Keratinocyte (primary cell): ENCODE measurements at regions not wholly inside any gene's neighbourhood (a gene's known extent, or its start where the extent isn't known, plus 50 kb on each side); places are given as distances from the start of the nearest gene placed in this dataset.

Experiments
- EZH2 ChIP-seq: IDR thresholded peaks from one replicate; pipeline ENCODE4 v1.6.1; 2012; ENCODE audit warnings: inconsistent platforms, mild to moderate bottlenecking, low read length, moderate library complexity
- TF ChIP-seq, protein P1 (sequence below), 3 experiments: IDR thresholded peaks in 1 of 3; conservative IDR thresholded peaks in 1 of 3; optimal IDR thresholded peaks in 1 of 3; 2 replicates in 2 of 3; 3 replicates in 1 of 3; pipeline versions ENCODE3 to v1.5.1; 2011; ENCODE audit warnings: low read length in 3 of 3, mild to moderate bottlenecking in 3 of 3, moderate library complexity in 2 of 3, control low read depth in 1 of 3, inconsistent platforms in 1 of 3; ENCODE audit not compliant: insufficient read depth in 2 of 3; ENCODE audit errors: extremely low read depth in 1 of 3

DNA sequence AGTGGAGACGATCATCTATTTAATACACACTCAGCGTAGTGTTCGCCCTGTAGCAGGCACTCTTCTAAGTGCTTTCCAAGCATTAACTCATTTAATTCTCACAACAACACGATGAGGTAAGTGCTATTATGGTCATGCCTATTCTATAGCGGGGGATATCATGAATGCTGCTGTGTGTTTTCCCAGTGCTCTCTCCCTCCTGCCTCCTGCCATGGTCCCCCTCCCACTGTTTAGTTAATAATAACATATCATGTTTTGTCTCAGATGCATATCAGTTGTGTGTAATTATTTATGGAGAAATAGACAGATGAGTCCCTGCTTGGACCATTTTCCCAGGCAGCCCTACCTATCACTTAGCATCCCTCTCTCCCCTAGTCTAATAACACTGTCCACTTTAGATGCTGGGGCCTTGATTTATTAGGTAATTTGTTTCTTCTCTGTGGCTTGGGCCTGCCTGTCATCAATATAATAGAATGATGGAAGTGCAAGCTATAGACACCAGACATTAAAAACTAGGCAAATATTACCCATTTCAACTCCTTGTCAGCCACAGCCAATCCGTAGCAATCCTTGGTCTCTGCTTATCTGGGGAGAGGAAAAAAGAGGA lies 122.9 kb upstream of the TLE3 start:
- TF ChIP-seq, protein P1, sequence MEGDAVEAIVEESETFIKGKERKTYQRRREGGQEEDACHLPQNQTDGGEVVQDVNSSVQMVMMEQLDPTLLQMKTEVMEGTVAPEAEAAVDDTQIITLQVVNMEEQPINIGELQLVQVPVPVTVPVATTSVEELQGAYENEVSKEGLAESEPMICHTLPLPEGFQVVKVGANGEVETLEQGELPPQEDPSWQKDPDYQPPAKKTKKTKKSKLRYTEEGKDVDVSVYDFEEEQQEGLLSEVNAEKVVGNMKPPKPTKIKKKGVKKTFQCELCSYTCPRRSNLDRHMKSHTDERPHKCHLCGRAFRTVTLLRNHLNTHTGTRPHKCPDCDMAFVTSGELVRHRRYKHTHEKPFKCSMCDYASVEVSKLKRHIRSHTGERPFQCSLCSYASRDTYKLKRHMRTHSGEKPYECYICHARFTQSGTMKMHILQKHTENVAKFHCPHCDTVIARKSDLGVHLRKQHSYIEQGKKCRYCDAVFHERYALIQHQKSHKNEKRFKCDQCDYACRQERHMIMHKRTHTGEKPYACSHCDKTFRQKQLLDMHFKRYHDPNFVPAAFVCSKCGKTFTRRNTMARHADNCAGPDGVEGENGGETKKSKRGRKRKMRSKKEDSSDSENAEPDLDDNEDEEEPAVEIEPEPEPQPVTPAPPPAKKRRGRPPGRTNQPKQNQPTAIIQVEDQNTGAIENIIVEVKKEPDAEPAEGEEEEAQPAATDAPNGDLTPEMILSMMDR (optimal IDR thresholded peaks at IDR 0.05 in 1 of 3, IDR thresholded peaks at IDR 0.05 in 1 of 3, conservative IDR thresholded peaks at IDR 0.05 in 1 of 3; ENCODE audit: extremely low read depth in 1 of 3, insufficient read depth in 2 of 3, low read length in 3 of 3): no peak
- TF ChIP-seq EZH2: no peak
